ENCODE measurements at regions not wholly inside any gene's neighbourhood (a gene's known extent, or its start where the extent isn't known, plus 50 kb on each side); places are given as distances from the start of the nearest gene placed in this dataset.

GRCh38 chr1:30034627-30035521, 688.5 kb downstream of the MATN1 start:
- H3K36me3 ChIP-seq (replicated peaks) = no peaks in the 10 kb centered on the region
- no peak overlapping the region for H3K27ac ChIP-seq

GRCh38 chr1:30034105-30034626, 689.2 kb downstream of the MATN1 start:
- H3K36me3 ChIP-seq (replicated peaks) = no peaks in the 10 kb centered on the region
- no peak overlapping the region for H3K27ac ChIP-seq
- in situ Hi-C loops (cut with HindIII; ENCODE audit: low pct_ligation_motif_present, low sequenced_read_pairs) = no loop called here
- no peak for TF ChIP-seq CTCF (IDR thresholded peaks at IDR 0.05; ENCODE audit: low read depth, low read length, missing control alignments)
- no peak for DNase-seq
- no peaks in the 10 kb centered on the region for H3K27me3 ChIP-seq (replicated peaks)
- no peak overlapping the region for H3K4me3 ChIP-seq (ENCODE audit: low read depth, low read length)

More at GRCh38 chr1:30034627-30035521, 688.5 kb downstream of the MATN1 start:
- in situ Hi-C loops (cut with HindIII; ENCODE audit: low pct_ligation_motif_present, low sequenced_read_pairs) = no loop called here
- no peak for TF ChIP-seq CTCF (IDR thresholded peaks at IDR 0.05; ENCODE audit: low read depth, low read length, missing control alignments)
- H3K27me3 ChIP-seq (replicated peaks) = no peaks in the 10 kb centered on the region
- peak; percentile 5 for DNase-seq
- H3K4me3 ChIP-seq (ENCODE audit: low read depth, low read length) = no peak overlapping the region

- DNase-seq = no peak
- Histone ChIP-seq H3K36me3 (replicated peaks) (no peaks in the 10 kb centered on the region), H3K4me3 (ENCODE audit: low read depth, low read length) (no peak overlapping the region), H3K27ac (no peak overlapping the region), H3K27me3 (replicated peaks) (no peaks in the 10 kb centered on the region)
- no peak for TF ChIP-seq CTCF (IDR thresholded peaks at IDR 0.05; ENCODE audit: low read depth, low read length, missing control alignments)
- in situ Hi-C loops (cut with HindIII; ENCODE audit: low pct_ligation_motif_present, low sequenced_read_pairs) = no loop called here
Measured at GRCh38 chr1:30033256-30034104, 689.9 kb downstream of the MATN1 start.

GRCh38 chr1:30032302-30032701, 691.1 kb downstream of the MATN1 start:
- TF ChIP-seq CTCF (IDR thresholded peaks at IDR 0.05; ENCODE audit: low read depth, low read length, missing control alignments) = no peak

GRCh38 chr1:30029677-30030076, 693.7 kb downstream of the MATN1 start:
- DNase-seq = no peak
- no peak for TF ChIP-seq CTCF (IDR thresholded peaks at IDR 0.05; ENCODE audit: low read depth, low read length, missing control alignments)
- in situ Hi-C loops (cut with HindIII; ENCODE audit: low pct_ligation_motif_present, low sequenced_read_pairs) = no loop called here
- Histone ChIP-seq H3K27me3 (replicated peaks) (no peaks in the 10 kb centered on the region), H3K36me3 (replicated peaks) (no peaks in the 10 kb centered on the region), H3K27ac (no peak overlapping the region), H3K4me3 (ENCODE audit: low read depth, low read length) (no peak overlapping the region)

More at GRCh38 chr1:30032302-30032701, 691.1 kb downstream of the MATN1 start:
- Histone ChIP-seq H3K36me3 (replicated peaks) (no peaks in the 10 kb centered on the region), H3K27me3 (replicated peaks) (no peaks in the 10 kb centered on the region), H3K4me3 (ENCODE audit: low read depth, low read length) (no peak overlapping the region), H3K27ac (no peak overlapping the region)
- in situ Hi-C loops (cut with HindIII; ENCODE audit: low pct_ligation_motif_present, low sequenced_read_pairs) = no loop called here
- DNase-seq = no peak
